Activated B cell treated with CpG ODN at 0.5 μM for 24 hours (primary cell): ENCODE measurements at regions not wholly inside any gene's neighbourhood (a gene's known extent, or its start where the extent isn't known, plus 50 kb on each side); places are given as distances from the start of the nearest gene placed in this dataset.
A peak's percentile ranks its signal among the peaks of the same experiment; 100 is the strongest.

Source experiments
- ATAC-seq: fragments of 200-7000 bp; cut with Tn5 transposase; one replicate; pipeline ENCODE4 v1.10.0; 2021; ENCODE audit warnings: low read depth, mild to moderate bottlenecking, moderate library complexity
- CTCF ChIA-PET: fragments of 350-600 bp; sonication (Branson Sonifier 250); formaldehyde crosslinking; loops from one replicate; lab custom pipeline; 2021; ENCODE audit warnings: antibody characterized with exemption; lab: Charles Lee
- POLR2A ChIA-PET: fragments of 350-600 bp; sonication (Branson Sonifier 250); formaldehyde crosslinking; loops from one replicate; lab custom pipeline; 2021; ENCODE audit warnings: antibody characterized with exemption; lab: Charles Lee
- DNase-seq: peaks from one replicate; pipeline ENCODE4 v3.0.0; 2022
- H3K27ac Mint-ChIP-seq: one replicate; pipeline ENCODE4 v1.8.0; 2020; ENCODE audit warnings: mixed read lengths
- H3K27me3 Mint-ChIP-seq: one replicate; pipeline ENCODE4 v1.8.0; 2021; ENCODE audit warnings: mixed read lengths
- H3K36me3 Mint-ChIP-seq: one replicate; pipeline ENCODE4 v1.8.0; 2021; ENCODE audit warnings: low read depth, mixed read lengths
- H3K4me1 Mint-ChIP-seq: one replicate; pipeline ENCODE4 v1.8.0; 2021; ENCODE audit warnings: mixed read lengths
- H3K4me3 Mint-ChIP-seq: one replicate; pipeline ENCODE4 v1.8.0; 2020; ENCODE audit warnings: mild to moderate bottlenecking, mixed read lengths
- H3K9me3 Mint-ChIP-seq: one replicate; pipeline ENCODE4 v1.8.0; 2020; ENCODE audit warnings: mixed read lengths
- CTCF ChIP-seq: fragments of 200-600 bp; IDR thresholded peaks from one replicate; pipeline ENCODE4 v1.8.0; 2022; ENCODE audit warnings: antibody characterized with exemption, mild to moderate bottlenecking
- intact Hi-C: fragments of 100-400 bp; cut with micrococcal nuclease; formaldehyde crosslinking; loops from one replicate; pipeline ENCODE4 v1.15.1; 2024

- ChIA-PET POLR2A (no interaction called here), CTCF (no interaction called here)
- Mint-ChIP-seq H3K36me3 (no peaks in the 10 kb centered on the region), H3K9me3 (no peaks in the 10 kb centered on the region), H3K4me3 (no peak overlapping the region), H3K27me3 (peaks cover 24% of the 10 kb centered on the region), H3K27ac (no peak overlapping the region), H3K4me1 (no peaks in the 10 kb centered on the region)
- intact Hi-C loops = no loop called here
- DNase-seq = no peak
- TF ChIP-seq CTCF = no peak
- no peak for ATAC-seq
Measured at GRCh38 chr6:71181565-71181964, 107.0 kb upstream of the OGFRL1 start.

- no peaks in the 10 kb centered on the region for H3K9me3 Mint-ChIP-seq
- intact Hi-C loops = no loop called here
- H3K4me3 Mint-ChIP-seq = no peak overlapping the region
- CTCF ChIA-PET = interaction anchor here (0.9 to 2.5 kb wide), 2 partner anchors 163 to 201 kb away, joined by 4 to 14 read pairs; no protein-coding TSS in a partner anchor
- H3K36me3 Mint-ChIP-seq = no peaks in the 10 kb centered on the region
- peaks cover 10% of the 10 kb centered on the region for H3K27me3 Mint-ChIP-seq
- ATAC-seq = no peak
- no peak for TF ChIP-seq CTCF
- H3K4me1 Mint-ChIP-seq = no peaks in the 10 kb centered on the region
- H3K27ac Mint-ChIP-seq = no peak overlapping the region
- POLR2A ChIA-PET = no interaction called here
- no peak for DNase-seq
Measured at GRCh38 chr6:71187141-71187540, 101.5 kb upstream of the OGFRL1 start.

DNA sequence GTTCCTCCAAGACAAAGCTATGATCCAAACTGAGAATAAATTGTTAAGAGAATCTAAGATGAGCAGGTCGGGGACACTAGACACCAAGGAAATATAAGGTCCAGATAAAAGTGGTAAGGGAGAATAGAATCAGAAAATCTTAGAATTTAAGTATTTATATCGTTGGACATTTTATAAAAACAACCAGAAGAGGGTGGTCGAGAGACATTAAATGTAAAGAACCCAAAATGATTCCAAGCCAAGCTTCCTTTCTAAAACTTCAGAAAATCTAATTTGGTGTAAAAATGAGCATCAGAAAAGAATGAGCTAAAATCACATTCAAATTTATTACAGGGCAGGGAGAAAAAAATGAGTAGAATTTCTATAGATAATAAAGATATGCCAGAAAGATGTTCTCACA lies 97.8 kb upstream of the OGFRL1 start:
- CTCF ChIA-PET = interaction anchor here (0.8 to 3.1 kb wide), 15 partner anchors 13 to 320 kb away, joined by 3 to 30 read pairs (median 4); partner anchors contain the start of gene OGFRL1
- ATAC-seq = no peak
- H3K27ac Mint-ChIP-seq = no peak overlapping the region

DNA sequence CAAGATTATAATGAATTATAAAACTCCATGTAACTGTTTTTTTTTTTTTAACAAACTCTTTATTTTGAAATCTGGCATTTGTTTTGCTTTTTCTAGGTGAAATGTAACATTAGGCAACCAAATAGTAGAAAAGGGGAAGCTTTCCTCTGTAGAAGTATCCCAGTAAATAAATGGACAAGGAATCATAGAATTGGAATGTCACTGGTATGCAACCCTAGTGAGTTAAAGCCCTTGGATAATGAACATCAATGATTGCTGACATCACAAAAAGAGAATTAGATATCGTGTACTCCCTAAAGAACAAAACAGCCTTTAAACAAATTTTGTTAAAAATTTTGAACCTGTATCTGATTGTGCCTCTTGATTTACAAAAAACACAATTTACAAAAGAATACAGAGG lies 93.9 kb upstream of the OGFRL1 start:
- ChIA-PET CTCF (interaction anchor here (2.5 kb wide), 1 partner anchor 156 kb away, joined by 8 read pairs; no protein-coding TSS in a partner anchor), POLR2A (no interaction called here)
- Mint-ChIP-seq H3K4me1 (no peaks in the 10 kb centered on the region), H3K27me3 (peaks cover 1% of the 10 kb centered on the region), H3K4me3 (no peak overlapping the region), H3K27ac (no peak overlapping the region), H3K9me3 (no peaks in the 10 kb centered on the region), H3K36me3 (no peaks in the 10 kb centered on the region)
- intact Hi-C loops = no loop called here
- TF ChIP-seq CTCF = no peak
- no peak for DNase-seq
- ATAC-seq = no peak

More for the DNA sequence above, 97.8 kb upstream of the OGFRL1 start:
- Mint-ChIP-seq H3K27me3 (peaks cover 1% of the 10 kb centered on the region), H3K4me1 (no peaks in the 10 kb centered on the region), H3K9me3 (no peaks in the 10 kb centered on the region), H3K36me3 (no peaks in the 10 kb centered on the region), H3K4me3 (no peak overlapping the region)
- intact Hi-C loops = loop anchor here (1.0 to 2.0 kb wide), 4 partner anchors 97 to 894 kb away; partner anchors contain the start of gene OGFRL1
- POLR2A ChIA-PET = interaction anchor here (1.0 kb wide), 1 partner anchor 97 kb away, joined by 6 read pairs; the partner anchor contains the start of gene OGFRL1
- no peak for TF ChIP-seq CTCF
- DNase-seq = no peak

DNA sequence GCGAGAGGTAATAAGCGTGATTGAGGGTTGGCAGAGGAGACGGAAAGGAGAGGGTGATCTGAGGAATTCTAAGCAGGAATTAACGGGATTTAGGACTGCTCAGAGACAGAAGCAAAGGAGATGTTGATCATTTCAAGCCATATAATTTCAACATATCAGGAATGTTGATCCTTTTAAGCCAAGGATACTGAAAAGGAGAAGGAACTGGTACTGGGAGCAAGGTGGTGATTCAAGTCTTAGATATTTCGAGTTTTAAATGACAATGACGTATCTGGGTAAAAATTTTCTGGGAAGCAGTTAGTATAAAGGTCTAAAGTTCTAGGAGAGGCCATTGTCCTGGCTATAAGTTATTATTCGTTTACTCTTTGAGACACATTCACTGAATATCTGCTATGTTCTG lies 91.3 kb upstream of the OGFRL1 start:
- TF ChIP-seq CTCF = no peak
- no peaks in the 10 kb centered on the region for H3K36me3 Mint-ChIP-seq
- peaks cover 2% of the 10 kb centered on the region for H3K9me3 Mint-ChIP-seq
- ChIA-PET CTCF (interaction anchor here (1.2 kb wide), 1 partner anchor 91 kb away, joined by 3 read pairs; the partner anchor contains the start of gene OGFRL1), POLR2A (no interaction called here)
- no peaks in the 10 kb centered on the region for H3K27me3 Mint-ChIP-seq
- intact Hi-C loops = no loop called here
- no peak overlapping the region for H3K4me3 Mint-ChIP-seq
- no peak for ATAC-seq
- H3K4me1 Mint-ChIP-seq = no peaks in the 10 kb centered on the region
- DNase-seq = no peak
- H3K27ac Mint-ChIP-seq = peak overlapping the region; percentile 7
